Activated naive CD8-positive, alpha-beta T cell (primary cell): ENCODE measurements at regions not wholly inside any gene's neighbourhood (a gene's known extent, or its start where the extent isn't known, plus 50 kb on each side); places are given as distances from the start of the nearest gene placed in this dataset.
A peak's percentile ranks its signal among the peaks of the same experiment; 100 is the strongest.

ENCODE experiments used
- H3K27ac Mint-ChIP-seq: one replicate; pipeline ENCODE4 v1.8.0; 2021; ENCODE audit warnings: mixed read lengths
- H3K27me3 Mint-ChIP-seq: one replicate; pipeline ENCODE4 v1.8.0; 2021; ENCODE audit warnings: mixed read lengths
- H3K36me3 Mint-ChIP-seq: one replicate; pipeline ENCODE4 v1.8.0; 2021; ENCODE audit warnings: mixed read lengths
- H3K4me1 Mint-ChIP-seq: one replicate; pipeline ENCODE4 v1.8.0; 2021; ENCODE audit warnings: low read depth, mixed read lengths
- H3K4me3 Mint-ChIP-seq: one replicate; pipeline ENCODE4 v1.8.0; 2021; ENCODE audit warnings: mild to moderate bottlenecking, mixed read lengths
- H3K9me3 Mint-ChIP-seq: one replicate; pipeline ENCODE4 v1.8.0; 2021; ENCODE audit warnings: low read depth, mixed read lengths

GRCh38 chr5:154618696-154619095, 136.5 kb upstream of the LARP1 start:
- Mint-ChIP-seq H3K27me3 (peaks cover 8% of the 10 kb centered on the region), H3K27ac (no peak overlapping the region), H3K4me3 (no peak overlapping the region), H3K36me3 (no peaks in the 10 kb centered on the region), H3K4me1 (no peaks in the 10 kb centered on the region), H3K9me3 (no peaks in the 10 kb centered on the region)

GRCh38 chr5:154614595-154614994, 136.6 kb upstream of the HAND1 start:
- Mint-ChIP-seq H3K36me3 (no peaks in the 10 kb centered on the region), H3K27me3 (peaks cover 19% of the 10 kb centered on the region), H3K9me3 (no peaks in the 10 kb centered on the region), H3K4me1 (peaks cover 7% of the 10 kb centered on the region), H3K4me3 (no peak overlapping the region), H3K27ac (no peak overlapping the region)

DNA sequence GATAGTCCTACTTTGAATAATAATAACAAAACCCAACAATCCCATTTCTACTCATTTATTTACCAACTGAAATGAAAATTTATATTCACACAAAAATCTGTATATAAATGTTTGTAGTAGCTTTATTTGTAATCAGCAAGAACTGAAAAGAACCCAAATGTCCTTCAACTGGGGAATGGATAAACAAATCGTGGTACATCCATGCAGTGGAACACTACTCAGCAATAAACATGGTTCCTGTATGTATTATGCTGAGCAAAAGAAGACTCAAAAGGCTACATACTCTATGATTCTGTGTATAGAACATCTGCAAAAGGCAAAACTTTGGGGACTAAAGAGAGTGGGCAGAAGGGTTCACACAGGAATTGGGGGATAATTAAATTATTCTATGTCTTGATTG, 136.1 kb upstream of the HAND1 start:
- H3K4me1 Mint-ChIP-seq: peaks cover 7% of the 10 kb centered on the region
- H3K9me3 Mint-ChIP-seq: no peaks in the 10 kb centered on the region
- H3K36me3 Mint-ChIP-seq: no peaks in the 10 kb centered on the region
- H3K4me3 Mint-ChIP-seq: no peak overlapping the region
- no peak overlapping the region for H3K27ac Mint-ChIP-seq
- peaks cover 24% of the 10 kb centered on the region for H3K27me3 Mint-ChIP-seq

DNA sequence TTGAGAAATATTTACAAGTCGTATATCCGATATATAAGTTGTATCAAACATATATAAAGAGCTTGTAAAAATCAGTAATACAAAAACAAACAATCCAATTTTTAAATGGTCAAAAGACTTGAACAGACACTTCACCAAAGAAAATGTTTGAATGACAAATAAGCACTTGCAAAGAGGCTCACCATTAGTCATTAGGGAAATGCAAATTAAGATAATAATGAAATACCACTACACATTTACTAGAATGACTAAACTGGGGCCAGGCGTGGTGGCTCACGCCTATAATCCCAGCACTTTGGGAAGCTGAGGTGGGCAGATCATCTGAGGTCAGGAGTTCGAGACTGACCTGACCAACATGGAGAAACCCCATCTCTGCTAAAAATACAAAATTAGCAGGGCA, 134.6 kb upstream of the HAND1 start:
- Mint-ChIP-seq H3K36me3 (no peaks in the 10 kb centered on the region), H3K9me3 (no peaks in the 10 kb centered on the region), H3K4me1 (peaks cover 7% of the 10 kb centered on the region), H3K27me3 (peaks cover 29% of the 10 kb centered on the region), H3K27ac (no peak overlapping the region), H3K4me3 (no peak overlapping the region)

GRCh38 chr5:154611341-154611767, 133.3 kb upstream of the HAND1 start:
- H3K4me3 Mint-ChIP-seq: peak overlapping the region; percentile 72

DNA sequence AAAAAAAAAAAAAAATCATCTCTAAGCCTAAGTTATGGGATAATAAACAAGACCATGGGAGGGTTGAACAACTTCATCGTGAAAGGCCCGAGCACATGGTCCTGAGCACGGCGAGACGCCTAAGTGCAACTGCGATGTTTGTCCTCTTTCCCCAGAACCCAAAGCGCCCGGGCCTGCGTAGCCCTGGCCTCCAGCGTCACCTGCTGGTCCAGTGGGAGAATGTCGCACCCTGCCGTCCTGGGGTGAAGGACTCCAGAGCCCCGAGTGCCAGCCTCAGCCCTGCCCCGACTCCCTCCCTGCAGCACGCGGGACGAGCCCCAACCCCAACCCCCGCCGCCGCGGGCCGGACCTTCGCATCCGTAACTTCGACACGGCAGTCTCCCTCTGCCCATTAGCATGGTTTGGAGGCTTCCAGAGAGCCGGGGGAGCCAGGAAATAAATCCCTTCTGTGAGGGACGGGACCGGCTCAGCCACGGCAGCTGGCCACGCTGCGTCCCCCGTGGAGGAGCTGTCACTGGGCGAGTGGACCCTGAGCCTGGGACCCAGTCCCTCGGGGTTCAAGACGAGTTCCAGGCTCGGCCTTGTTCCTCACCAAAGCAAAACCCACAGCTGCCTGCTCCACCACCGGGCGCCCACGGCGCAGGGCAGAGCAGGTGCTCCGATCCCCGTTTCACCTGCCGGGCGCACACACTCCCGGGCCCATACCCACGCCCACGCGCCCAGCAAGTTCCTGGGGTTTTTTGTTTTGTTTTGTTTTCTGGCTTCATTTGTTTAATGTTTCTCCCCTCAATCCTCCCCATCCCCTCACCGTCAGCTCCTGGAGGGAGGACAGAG, 132.5 kb upstream of the HAND1 start:
- H3K27ac Mint-ChIP-seq: no peak overlapping the region
- no peaks in the 10 kb centered on the region for H3K36me3 Mint-ChIP-seq
- H3K4me3 Mint-ChIP-seq: peak overlapping the region; percentile 40
- H3K27me3 Mint-ChIP-seq: peaks cover 31% of the 10 kb centered on the region
- peaks cover 7% of the 10 kb centered on the region for H3K4me1 Mint-ChIP-seq
- no peaks in the 10 kb centered on the region for H3K9me3 Mint-ChIP-seq

More at GRCh38 chr5:154611341-154611767, 133.3 kb upstream of the HAND1 start:
- Mint-ChIP-seq H3K4me1 (peaks cover 7% of the 10 kb centered on the region), H3K27ac (no peak overlapping the region), H3K27me3 (peaks cover 30% of the 10 kb centered on the region), H3K9me3 (no peaks in the 10 kb centered on the region), H3K36me3 (no peaks in the 10 kb centered on the region)

DNA sequence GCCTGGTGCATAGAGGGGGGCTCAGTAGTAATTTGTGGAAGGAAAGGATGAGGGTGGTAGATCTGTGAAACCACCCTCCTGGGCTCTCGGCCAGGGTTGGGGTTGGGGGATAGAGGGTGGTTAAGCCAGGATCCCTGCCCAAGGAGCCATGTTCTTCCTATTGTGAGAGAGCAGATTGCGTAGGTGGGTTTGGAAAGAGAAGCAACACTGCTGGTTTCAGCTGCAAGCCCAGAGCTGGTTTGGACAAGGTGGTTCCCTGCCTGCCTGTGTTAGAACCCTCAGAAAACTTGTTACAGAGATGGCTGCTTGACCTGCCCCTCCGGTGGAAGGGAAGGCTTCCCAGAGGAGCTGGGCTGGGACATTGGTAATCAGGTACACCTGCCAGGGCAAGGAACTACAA, 131.2 kb upstream of the HAND1 start:
- H3K9me3 Mint-ChIP-seq: no peaks in the 10 kb centered on the region
- peaks cover 32% of the 10 kb centered on the region for H3K27me3 Mint-ChIP-seq
- H3K36me3 Mint-ChIP-seq: no peaks in the 10 kb centered on the region
- H3K27ac Mint-ChIP-seq: no peak overlapping the region
- H3K4me3 Mint-ChIP-seq: no peak overlapping the region
- H3K4me1 Mint-ChIP-seq: peaks cover 7% of the 10 kb centered on the region

DNA sequence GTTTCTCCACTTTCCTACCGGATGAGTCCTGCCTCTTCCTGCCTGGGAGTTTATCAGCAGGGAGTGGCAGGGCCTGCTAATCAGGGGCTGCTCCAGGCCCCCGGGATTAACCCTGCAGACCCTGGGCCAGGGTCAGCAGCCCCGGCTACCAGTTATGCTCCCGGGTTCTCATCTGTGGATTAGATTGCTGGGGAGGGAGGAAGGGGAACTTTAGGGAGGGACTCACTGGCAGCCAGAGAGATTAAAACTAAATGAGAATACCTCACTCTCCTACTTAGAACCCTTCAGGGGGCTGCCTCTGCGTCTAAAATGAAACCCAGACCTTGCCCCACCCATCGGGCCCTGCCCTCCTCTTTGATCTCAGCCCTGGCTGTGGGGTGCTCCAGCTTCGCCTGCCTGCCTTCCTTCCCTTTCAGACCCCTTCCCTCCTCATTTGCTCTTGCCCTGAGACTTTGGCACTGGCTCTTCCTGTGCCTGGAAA, 130.5 kb upstream of the HAND1 start:
- H3K27me3 Mint-ChIP-seq: peaks cover 31% of the 10 kb centered on the region
- no peaks in the 10 kb centered on the region for H3K9me3 Mint-ChIP-seq
- peaks cover 9% of the 10 kb centered on the region for H3K4me1 Mint-ChIP-seq
- H3K4me3 Mint-ChIP-seq: no peak overlapping the region
- no peaks in the 10 kb centered on the region for H3K36me3 Mint-ChIP-seq
- no peak overlapping the region for H3K27ac Mint-ChIP-seq

GRCh38 chr5:154607746-154608145, 129.7 kb upstream of the HAND1 start:
- H3K27ac Mint-ChIP-seq: no peak overlapping the region
- peaks cover 9% of the 10 kb centered on the region for H3K4me1 Mint-ChIP-seq
- H3K27me3 Mint-ChIP-seq: peaks cover 31% of the 10 kb centered on the region
- H3K9me3 Mint-ChIP-seq: no peaks in the 10 kb centered on the region
- no peaks in the 10 kb centered on the region for H3K36me3 Mint-ChIP-seq
- no peak overlapping the region for H3K4me3 Mint-ChIP-seq

DNA sequence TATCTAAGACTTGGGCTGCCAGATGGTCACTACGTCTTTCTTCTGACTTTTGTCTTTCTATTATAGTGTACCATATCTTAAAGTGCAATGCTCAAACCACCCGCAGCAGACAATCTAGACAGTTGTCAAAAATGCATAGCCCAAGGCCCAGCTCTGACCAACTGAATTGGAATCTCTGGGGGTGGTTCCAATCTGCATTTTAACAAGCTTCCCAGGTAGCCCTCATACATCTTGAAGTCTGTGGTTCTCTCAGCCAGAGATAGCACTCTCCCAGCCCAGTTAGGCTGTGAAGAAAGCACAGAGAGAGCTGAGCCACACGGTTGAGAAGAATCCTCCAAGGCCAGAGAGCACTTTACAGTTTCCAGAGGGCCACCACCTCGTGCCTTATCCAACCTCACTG, 128.2 kb upstream of the HAND1 start:
- Mint-ChIP-seq H3K9me3 (no peaks in the 10 kb centered on the region), H3K36me3 (no peaks in the 10 kb centered on the region)

GRCh38 chr5:154603953-154604679, 126.1 kb upstream of the HAND1 start:
- Mint-ChIP-seq H3K36me3 (no peaks in the 10 kb centered on the region), H3K9me3 (no peaks in the 10 kb centered on the region), H3K27me3 (peaks cover 28% of the 10 kb centered on the region), H3K4me1 (peaks cover 2% of the 10 kb centered on the region), H3K27ac (no peak overlapping the region), H3K4me3 (no peak overlapping the region)

More for the DNA sequence above, 128.2 kb upstream of the HAND1 start:
- Mint-ChIP-seq H3K4me1 (peaks cover 5% of the 10 kb centered on the region), H3K27ac (no peak overlapping the region), H3K4me3 (no peak overlapping the region), H3K27me3 (peaks cover 32% of the 10 kb centered on the region)

DNA sequence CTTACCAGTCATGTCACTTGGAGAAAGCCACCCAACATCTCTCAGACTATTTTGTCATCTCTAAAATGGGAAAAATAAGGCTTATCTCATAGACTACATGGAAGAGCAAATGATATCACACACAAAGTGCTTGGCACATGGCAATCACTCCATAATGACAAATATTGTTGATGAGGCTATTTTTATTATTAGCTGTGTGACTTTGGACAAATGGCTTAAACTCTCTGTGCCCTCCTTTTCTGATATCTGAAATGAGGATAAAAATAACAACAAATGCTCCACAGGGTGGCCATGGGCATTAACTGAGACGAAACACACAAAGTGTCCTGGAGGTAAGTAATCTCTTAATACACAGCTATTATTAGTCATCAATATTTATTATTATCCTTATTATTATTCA, 125.5 kb upstream of the HAND1 start:
- H3K4me1 Mint-ChIP-seq: peaks cover 2% of the 10 kb centered on the region
- H3K27me3 Mint-ChIP-seq: peaks cover 26% of the 10 kb centered on the region
- H3K9me3 Mint-ChIP-seq: no peaks in the 10 kb centered on the region
- H3K36me3 Mint-ChIP-seq: no peaks in the 10 kb centered on the region
- no peak overlapping the region for H3K4me3 Mint-ChIP-seq
- H3K27ac Mint-ChIP-seq: no peak overlapping the region

DNA sequence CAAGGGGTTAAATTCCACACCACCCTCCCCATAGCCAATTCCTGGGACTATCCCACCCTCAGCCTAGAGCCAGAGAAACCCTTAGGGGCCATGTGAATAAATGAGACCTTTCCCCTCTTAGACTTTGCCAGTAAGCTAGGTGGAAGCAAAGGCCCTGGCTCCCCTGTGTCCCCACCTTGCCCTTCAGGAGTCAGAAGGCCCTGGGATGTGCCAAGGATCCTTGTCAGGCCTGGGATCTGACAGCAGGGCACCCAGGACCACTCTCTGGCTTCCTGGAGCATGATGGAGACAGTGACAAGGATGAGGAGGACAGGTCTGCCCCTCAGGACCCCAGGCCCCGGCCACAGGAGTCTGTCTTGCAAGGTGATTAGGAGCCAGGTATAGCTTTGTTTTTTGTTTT, 125.0 kb upstream of the HAND1 start:
- Mint-ChIP-seq H3K4me1 (peaks cover 2% of the 10 kb centered on the region), H3K27ac (no peak overlapping the region), H3K4me3 (no peak overlapping the region), H3K9me3 (no peaks in the 10 kb centered on the region), H3K27me3 (peaks cover 29% of the 10 kb centered on the region), H3K36me3 (no peaks in the 10 kb centered on the region)

DNA sequence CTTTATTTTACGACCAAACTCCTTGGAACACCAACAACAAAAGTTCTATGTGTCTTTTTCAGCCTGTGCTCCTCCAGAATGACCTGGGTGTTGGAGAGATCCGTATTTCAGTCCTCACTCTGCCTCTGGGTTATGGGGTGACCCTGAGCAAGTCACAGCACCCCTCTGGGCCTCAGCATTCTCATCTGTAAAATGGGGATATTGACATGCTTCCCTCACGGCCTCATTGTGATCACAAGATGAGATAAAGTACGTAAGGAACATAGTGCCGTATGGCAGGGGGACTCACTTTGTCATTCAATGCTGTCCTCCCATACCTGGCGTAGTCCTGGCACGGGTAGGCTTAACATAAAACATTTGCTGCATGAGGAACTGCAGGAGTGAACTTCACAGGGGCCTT, 123.0 kb upstream of the HAND1 start:
- H3K27ac Mint-ChIP-seq: no peak overlapping the region
- H3K27me3 Mint-ChIP-seq: peaks cover 25% of the 10 kb centered on the region
- no peak overlapping the region for H3K4me3 Mint-ChIP-seq
- peaks cover 2% of the 10 kb centered on the region for H3K4me1 Mint-ChIP-seq
- no peaks in the 10 kb centered on the region for H3K9me3 Mint-ChIP-seq
- no peaks in the 10 kb centered on the region for H3K36me3 Mint-ChIP-seq

- Mint-ChIP-seq H3K27me3 (peaks cover 22% of the 10 kb centered on the region), H3K4me3 (no peak overlapping the region), H3K36me3 (no peaks in the 10 kb centered on the region), H3K27ac (no peak overlapping the region), H3K4me1 (no peaks in the 10 kb centered on the region), H3K9me3 (no peaks in the 10 kb centered on the region)
These were observed 120.0 kb upstream of the HAND1 start for GRCh38 chr5:154598021-154598420.
